Esophagus muscularis mucosa (tissue), 4 donors: ENCODE measurements at regions not wholly inside any gene's neighbourhood (a gene's known extent, or its start where the extent isn't known, plus 50 kb on each side); places are given as distances from the start of the nearest gene placed in this dataset.

ENCODE experiments used
- DNase-seq: peaks from one replicate; pipeline ENCODE4 v3.0.0-alpha.2; 2017; ENCODE audit errors: extremely low spot score
- H3K27ac ChIP-seq, 4 donors: fragments of 200-600 bp; sonication (generic); replicated peaks in 1 of 4; 1 replicate in 3 of 4; 2 replicates in 1 of 4; pipeline ENCODE4 v1.5.1; 2016 to 2019; ENCODE audit warnings: mild to moderate bottlenecking in 1 of 4
- H3K27me3 ChIP-seq, 4 donors: fragments of 200-600 bp; sonication (generic); one replicate each; pipeline versions ENCODE4 v1.5.1 to v1.6.0; 2016 to 2019
- H3K36me3 ChIP-seq, 4 donors: fragments of 200-600 bp; sonication (generic); one replicate each; pipeline ENCODE4 v1.5.1; 2016 to 2019
- H3K4me1 ChIP-seq, 4 donors: fragments of 200-600 bp; sonication (generic); one replicate each; pipeline ENCODE4 v1.5.1; 2016 to 2019
- H3K4me3 ChIP-seq, 4 donors: fragments of 200-600 bp; sonication (generic); 1 replicate in 2 of 4; 2 replicates in 2 of 4; pipeline ENCODE4 v1.5.1; 2016 to 2019; ENCODE audit warnings: mild to moderate bottlenecking in 4 of 4, moderate library complexity in 1 of 4
- H3K9me3 ChIP-seq, 4 donors: fragments of 200-600 bp; sonication (generic); 1 replicate in 3 of 4; 2 replicates in 1 of 4; pipeline ENCODE4 v1.5.1; 2016 to 2019
- CTCF ChIP-seq, 3 experiments: fragments of 200-600 bp in 2 of 3; fragments of 450-650 bp in 1 of 3; sonication (generic) in 2 of 3; IDR thresholded peaks; one replicate each; pipeline ENCODE4 v1.5.1; 2017 to 2019; ENCODE audit warnings: antibody characterized with exemption in 3 of 3, mild to moderate bottlenecking in 2 of 3, moderate library complexity in 1 of 3
- EP300 ChIP-seq: sonication (generic); formaldehyde crosslinking; IDR thresholded peaks from one replicate; pipeline ENCODE4 v1.6.1; 2017; ENCODE audit warnings: antibody characterized with exemption
- POLR2A ChIP-seq: fragments of 450-650 bp; IDR thresholded peaks from one replicate; pipeline ENCODE4 v1.6.1; 2017; ENCODE audit warnings: antibody characterized with exemption, moderate library complexity, mild to moderate bottlenecking, low read depth
- POLR2AphosphoS5 ChIP-seq, 2 donors: sonication (generic); formaldehyde crosslinking; IDR thresholded peaks; one replicate each; pipeline ENCODE4 v1.6.1; 2017; ENCODE audit warnings: antibody characterized with exemption in 2 of 2
- WGBS: methylation state at CpG from one replicate; pipeline ENCODE4 v1.1.5; 2018; 5-methylcytosine and 5-hydroxymethylcytosine counted together
- intact Hi-C: fragments of 100-400 bp; cut with DNase I; formaldehyde crosslinking; loops from one replicate; pipeline ENCODE4 v1.15.1; 2023

DNA sequence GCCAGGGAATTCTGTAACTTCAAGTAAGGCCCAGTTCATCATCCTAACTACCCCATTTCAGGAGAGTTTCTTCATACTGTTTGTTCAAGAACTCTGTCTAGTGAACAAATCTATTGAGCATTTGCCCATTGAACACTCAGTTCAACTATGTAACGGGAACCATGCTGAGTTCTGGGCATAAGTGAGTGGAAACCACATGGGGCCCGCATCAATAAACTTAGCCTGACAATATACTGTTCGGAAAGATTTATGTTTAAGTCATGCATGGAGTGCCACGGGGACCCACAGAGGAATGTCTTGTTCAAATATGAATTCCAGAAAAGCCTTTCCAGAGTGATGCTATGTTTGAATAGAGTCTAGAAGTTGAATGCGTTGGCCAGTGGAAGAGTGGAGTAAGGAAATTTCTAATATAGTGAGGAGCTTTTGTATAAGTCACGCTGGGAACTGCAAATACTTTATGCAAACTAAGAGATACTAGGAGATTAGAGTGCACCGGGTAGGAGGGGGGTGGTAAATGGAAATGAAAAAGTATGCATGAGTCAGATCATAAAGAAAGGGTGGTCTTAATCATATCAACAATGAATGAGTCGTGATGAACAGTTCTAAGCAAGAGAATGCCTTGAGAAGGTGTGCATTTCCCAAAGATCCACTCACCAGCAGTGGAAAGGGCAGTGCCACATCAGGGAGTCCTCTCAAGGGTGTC, 279.8 kb downstream of the VPS13C start:
- intact Hi-C loops: no loop called here
- Histone ChIP-seq H3K4me1 (no peaks in the 10 kb centered on the region), H3K36me3 (no peaks in the 10 kb centered on the region), H3K27ac (no peak overlapping the region), H3K9me3 (no peaks in the 10 kb centered on the region), H3K4me3 (no peak overlapping the region), H3K27me3 (peaks cover 0 to 23% (median 0%) of the 10 kb centered on the region in 4 donors)
- 89% methylated on average over 8 of the region's 8 CpGs for WGBS
- TF ChIP-seq POLR2A (no peak), CTCF (IDR thresholded peaks at IDR 0.05) (no peak), POLR2AphosphoS5 (IDR thresholded peaks at IDR 0.05) (no peak), EP300 (no peak)
- DNase-seq: no peak

GRCh38 chr15:61777689-61778088, 282.6 kb downstream of the VPS13C start:
- Histone ChIP-seq H3K4me3 (no peak overlapping the region), H3K36me3 (no peaks in the 10 kb centered on the region), H3K9me3 (peaks cover 0 to 6% (median 1%) of the 10 kb centered on the region in 4 donors), H3K27ac (no peak overlapping the region), H3K27me3 (peaks cover 0 to 23% (median 0%) of the 10 kb centered on the region in 4 donors), H3K4me1 (no peaks in the 10 kb centered on the region)
- TF ChIP-seq EP300 (no peak), CTCF (IDR thresholded peaks at IDR 0.05) (no peak), POLR2A (no peak), POLR2AphosphoS5 (IDR thresholded peaks at IDR 0.05) (no peak)
- intact Hi-C loops: no loop called here
- no peak for DNase-seq
- 57% methylated on average over 4 of the region's 4 CpGs for WGBS

DNA sequence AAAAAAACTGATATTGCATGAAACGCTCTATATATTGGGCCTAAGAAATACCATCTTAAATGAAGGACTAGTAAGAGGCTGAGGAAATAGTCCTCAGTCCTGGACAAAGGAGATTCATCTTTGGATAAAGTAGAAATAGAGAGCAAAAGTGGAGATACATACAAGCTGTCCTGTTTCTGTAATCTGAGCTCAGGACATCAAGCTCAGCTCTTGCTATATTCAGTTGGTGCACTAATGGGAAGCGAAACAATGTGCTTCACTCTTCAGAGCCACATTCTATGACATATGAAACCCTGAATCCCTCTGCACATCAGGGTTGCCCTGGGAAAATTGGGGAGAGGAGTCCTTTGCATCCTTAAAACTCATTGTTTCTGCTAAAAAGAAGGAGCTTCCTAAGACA, 290.7 kb downstream of the VPS13C start:
- WGBS: 83% methylated on average over 2 of the region's 2 CpGs
- H3K9me3 ChIP-seq: peaks cover 0 to 18% (median 12%) of the 10 kb centered on the region in 4 donors

DNA sequence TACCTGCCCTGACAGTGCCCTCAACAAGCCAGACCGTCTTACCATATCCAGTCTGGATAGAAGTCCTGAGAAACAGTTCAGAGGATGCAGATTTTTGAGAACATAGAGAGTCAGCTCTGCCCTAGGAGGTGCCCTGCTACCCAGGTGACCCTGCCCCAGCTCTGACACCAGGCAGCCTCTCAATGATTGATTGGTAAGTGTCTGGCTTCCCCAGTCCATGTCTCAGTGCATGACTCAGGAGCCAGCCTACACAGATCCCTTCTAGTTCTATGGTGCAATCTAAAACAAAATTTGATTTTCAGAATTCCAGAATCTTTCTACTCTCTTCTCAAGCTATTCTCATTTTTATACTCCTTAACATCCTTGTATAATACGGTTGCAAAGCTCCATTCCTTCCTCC, 292.1 kb downstream of the VPS13C start:
- peaks cover 0 to 10% (median 0%) of the 10 kb centered on the region in 4 donors for H3K27me3 ChIP-seq
- no peak overlapping the region for H3K4me3 ChIP-seq
- intact Hi-C loops: no loop called here
- DNase-seq: no peak
- peaks cover 0 to 17% (median 12%) of the 10 kb centered on the region in 4 donors for H3K9me3 ChIP-seq
- TF ChIP-seq EP300 (no peak), CTCF (IDR thresholded peaks at IDR 0.05) (no peak), POLR2A (no peak), POLR2AphosphoS5 (IDR thresholded peaks at IDR 0.05) (no peak)
- no peak overlapping the region for H3K27ac ChIP-seq
- H3K36me3 ChIP-seq: no peaks in the 10 kb centered on the region
- 94% methylated on average over 2 of the region's 2 CpGs for WGBS
- no peaks in the 10 kb centered on the region for H3K4me1 ChIP-seq

More for the DNA sequence above, 290.7 kb downstream of the VPS13C start:
- Histone ChIP-seq H3K27ac (no peak overlapping the region), H3K27me3 (no peaks in the 10 kb centered on the region), H3K36me3 (no peaks in the 10 kb centered on the region), H3K4me1 (no peaks in the 10 kb centered on the region), H3K4me3 (no peak overlapping the region)
- no peak for DNase-seq
- intact Hi-C loops: no loop called here
- TF ChIP-seq POLR2AphosphoS5 (IDR thresholded peaks at IDR 0.05) (no peak), POLR2A (no peak), CTCF (IDR thresholded peaks at IDR 0.05) (no peak), EP300 (no peak)

GRCh38 chr15:61764981-61765380, 295.3 kb downstream of the VPS13C start:
- TF ChIP-seq CTCF (IDR thresholded peaks at IDR 0.05): no peak
- TF ChIP-seq POLR2AphosphoS5 (IDR thresholded peaks at IDR 0.05): no peak
- TF ChIP-seq POLR2A: no peak
- TF ChIP-seq EP300: no peak
- Histone ChIP-seq H3K27ac (no peak overlapping the region), H3K27me3 (peaks cover 0 to 10% (median 0%) of the 10 kb centered on the region in 4 donors), H3K4me1 (no peaks in the 10 kb centered on the region), H3K36me3 (no peaks in the 10 kb centered on the region), H3K4me3 (no peak overlapping the region), H3K9me3 (no peaks in the 10 kb centered on the region)
- 76% methylated on average over 6 of the region's 6 CpGs for WGBS
- DNase-seq: no peak
- intact Hi-C loops: no loop called here
